Hepatocyte (in vitro differentiated cells): ENCODE measurements at regions not wholly inside any gene's neighbourhood (a gene's known extent, or its start where the extent isn't known, plus 50 kb on each side); places are given as distances from the start of the nearest gene placed in this dataset.

Experiments
- CTCF ChIP-seq: fragments of 200-600 bp; sonication (generic); IDR thresholded peaks from 2 replicates; pipeline ENCODE4 v1.5.1; 2016; ENCODE audit warnings: antibody characterized with exemption, mild to moderate bottlenecking; ENCODE audit not compliant: poor library complexity
- EZH2 ChIP-seq: fragments of 200-600 bp; sonication (generic); IDR thresholded peaks from 2 replicates; pipeline ENCODE4 v1.6.1; 2016; ENCODE audit warnings: antibody characterized with exemption, mild to moderate bottlenecking, borderline replicate concordance

GRCh38 chr7:81573932-81574331 is 195.9 kb downstream of the HGF start:
- TF ChIP-seq CTCF (no peak), EZH2 (no peak)
